K562 (cell line): ENCODE measurements at regions not wholly inside any gene's neighbourhood (a gene's known extent, or its start where the extent isn't known, plus 50 kb on each side); places are given as distances from the start of the nearest gene placed in this dataset.

Source experiments
- KLF16 ChIP-seq: IDR thresholded peaks from 2 replicates; pipeline ENCODE4 v1.6.1; 2016; ENCODE audit warnings: antibody characterized with exemption
- MCM2 ChIP-seq: fragments of 450-650 bp; IDR thresholded peaks from 2 replicates; pipeline ENCODE4 v1.6.1; 2017; ENCODE audit warnings: low read depth, mild to moderate bottlenecking
- RAD21 ChIP-seq, 2 experiments: fragments of 250-450 bp in 1 of 2; fragments of 450-650 bp in 1 of 2; sonication (Bioruptor Pico) in 1 of 2; formaldehyde crosslinking in 1 of 2; IDR thresholded peaks in 1 of 2; conservative IDR thresholded peaks in 1 of 2; 2 replicates each; pipeline versions ENCODE4 v1.4.0 to v1.8.0; 2020 to 2022; ENCODE audit warnings: mild to moderate bottlenecking in 2 of 2, moderate library complexity in 1 of 2
- SAFB2 ChIP-seq: fragments of 200-400 bp; formaldehyde crosslinking; IDR thresholded peaks from 2 replicates; pipeline ENCODE4 v1.6.1; 2018; ENCODE audit warnings: borderline replicate concordance, low read length, low read depth, moderate library complexity; ENCODE audit not compliant: severe bottlenecking
- TF ChIP-seq, protein P1 (sequence below): sonication (generic); formaldehyde crosslinking; IDR thresholded peaks from 2 replicates; pipeline ENCODE4 v1.8.1; 2023; ENCODE audit warnings: missing genetic modification reagents, mild to moderate bottlenecking, borderline replicate concordance

DNA sequence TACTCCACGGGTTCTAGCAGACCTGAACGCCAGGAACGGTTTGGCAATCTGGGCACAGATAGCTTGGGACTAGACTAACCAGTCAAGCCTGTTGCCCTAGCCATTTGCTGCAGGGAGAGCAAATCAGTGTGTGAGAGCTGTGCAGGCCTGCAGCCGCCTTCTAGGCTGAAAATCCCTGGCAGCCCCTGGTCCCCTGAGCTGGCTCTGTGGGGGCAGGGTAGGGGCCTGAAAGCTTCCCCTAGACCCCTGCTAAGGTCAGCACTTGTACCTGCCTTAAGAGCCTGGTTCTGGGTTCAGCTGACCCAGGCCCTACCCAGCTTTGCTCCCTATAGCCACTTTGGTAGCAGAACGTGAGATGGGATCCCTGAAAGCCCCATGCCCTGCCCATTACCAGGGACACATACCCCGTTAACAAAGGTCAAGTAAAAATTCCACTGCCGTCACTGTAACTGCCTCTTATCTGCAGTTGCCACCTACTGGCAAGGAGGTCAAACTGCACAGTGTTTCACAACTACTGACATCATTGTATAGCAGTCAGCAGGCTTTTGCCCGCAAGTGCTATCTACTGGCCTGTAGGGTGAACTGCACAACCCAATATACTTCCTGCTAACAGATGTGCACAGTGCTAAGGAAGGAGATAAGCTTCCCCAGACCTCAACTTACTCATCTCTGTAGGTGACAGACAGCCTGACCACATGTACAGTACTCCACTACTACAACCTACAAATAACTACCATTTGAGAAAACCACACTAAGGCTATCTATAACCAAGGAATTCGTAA is 95.1 kb upstream of the OLIG3 start (continued):
- TF ChIP-seq, protein P1, sequence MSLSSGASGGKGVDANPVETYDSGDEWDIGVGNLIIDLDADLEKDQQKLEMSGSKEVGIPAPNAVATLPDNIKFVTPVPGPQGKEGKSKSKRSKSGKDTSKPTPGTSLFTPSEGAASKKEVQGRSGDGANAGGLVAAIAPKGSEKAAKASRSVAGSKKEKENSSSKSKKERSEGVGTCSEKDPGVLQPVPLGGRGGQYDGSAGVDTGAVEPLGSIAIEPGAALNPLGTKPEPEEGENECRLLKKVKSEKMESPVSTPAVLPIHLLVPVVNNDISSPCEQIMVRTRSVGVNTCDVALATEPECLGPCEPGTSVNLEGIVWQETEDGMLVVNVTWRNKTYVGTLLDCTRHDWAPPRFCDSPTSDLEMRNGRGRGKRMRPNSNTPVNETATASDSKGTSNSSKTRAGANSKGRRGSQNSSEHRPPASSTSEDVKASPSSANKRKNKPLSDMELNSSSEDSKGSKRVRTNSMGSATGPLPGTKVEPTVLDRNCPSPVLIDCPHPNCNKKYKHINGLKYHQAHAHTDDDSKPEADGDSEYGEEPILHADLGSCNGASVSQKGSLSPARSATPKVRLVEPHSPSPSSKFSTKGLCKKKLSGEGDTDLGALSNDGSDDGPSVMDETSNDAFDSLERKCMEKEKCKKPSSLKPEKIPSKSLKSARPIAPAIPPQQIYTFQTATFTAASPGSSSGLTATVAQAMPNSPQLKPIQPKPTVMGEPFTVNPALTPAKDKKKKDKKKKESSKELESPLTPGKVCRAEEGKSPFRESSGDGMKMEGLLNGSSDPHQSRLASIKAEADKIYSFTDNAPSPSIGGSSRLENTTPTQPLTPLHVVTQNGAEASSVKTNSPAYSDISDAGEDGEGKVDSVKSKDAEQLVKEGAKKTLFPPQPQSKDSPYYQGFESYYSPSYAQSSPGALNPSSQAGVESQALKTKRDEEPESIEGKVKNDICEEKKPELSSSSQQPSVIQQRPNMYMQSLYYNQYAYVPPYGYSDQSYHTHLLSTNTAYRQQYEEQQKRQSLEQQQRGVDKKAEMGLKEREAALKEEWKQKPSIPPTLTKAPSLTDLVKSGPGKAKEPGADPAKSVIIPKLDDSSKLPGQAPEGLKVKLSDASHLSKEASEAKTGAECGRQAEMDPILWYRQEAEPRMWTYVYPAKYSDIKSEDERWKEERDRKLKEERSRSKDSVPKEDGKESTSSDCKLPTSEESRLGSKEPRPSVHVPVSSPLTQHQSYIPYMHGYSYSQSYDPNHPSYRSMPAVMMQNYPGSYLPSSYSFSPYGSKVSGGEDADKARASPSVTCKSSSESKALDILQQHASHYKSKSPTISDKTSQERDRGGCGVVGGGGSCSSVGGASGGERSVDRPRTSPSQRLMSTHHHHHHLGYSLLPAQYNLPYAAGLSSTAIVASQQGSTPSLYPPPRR (CRISPR knock-in tag): no peak
- TF ChIP-seq KLF16: peak; percentile 46; the same call in 1 of the 2 replicates
- TF ChIP-seq SAFB2: no peak
- TF ChIP-seq MCM2: no peak
- peak in 1 of 2 experiments; percentile 72; a peak in 3 of 4 replicates for TF ChIP-seq RAD21 (CRISPR knock-in tag; conservative IDR thresholded peaks at IDR 0.05 in 1 of 2, IDR thresholded peaks at IDR 0.05 in 1 of 2)
- TF ChIP-seq, all 486 proteins: peak for 27
